Stimulated activated CD8-positive, alpha-beta memory T cell treated with anti-CD3 and anti-CD28 coated beads, Interleukin-15, amount 100 ng/mL, for 48 hours (primary cell): ENCODE measurements at regions not wholly inside any gene's neighbourhood (a gene's known extent, or its start where the extent isn't known, plus 50 kb on each side); places are given as distances from the start of the nearest gene placed in this dataset.

Experiments
- DNase-seq, 2 donors: peaks; one replicate each; pipeline ENCODE4 v3.0.0-alpha.2; 2020; ENCODE audit warnings: low read depth in 2 of 2

DNA sequence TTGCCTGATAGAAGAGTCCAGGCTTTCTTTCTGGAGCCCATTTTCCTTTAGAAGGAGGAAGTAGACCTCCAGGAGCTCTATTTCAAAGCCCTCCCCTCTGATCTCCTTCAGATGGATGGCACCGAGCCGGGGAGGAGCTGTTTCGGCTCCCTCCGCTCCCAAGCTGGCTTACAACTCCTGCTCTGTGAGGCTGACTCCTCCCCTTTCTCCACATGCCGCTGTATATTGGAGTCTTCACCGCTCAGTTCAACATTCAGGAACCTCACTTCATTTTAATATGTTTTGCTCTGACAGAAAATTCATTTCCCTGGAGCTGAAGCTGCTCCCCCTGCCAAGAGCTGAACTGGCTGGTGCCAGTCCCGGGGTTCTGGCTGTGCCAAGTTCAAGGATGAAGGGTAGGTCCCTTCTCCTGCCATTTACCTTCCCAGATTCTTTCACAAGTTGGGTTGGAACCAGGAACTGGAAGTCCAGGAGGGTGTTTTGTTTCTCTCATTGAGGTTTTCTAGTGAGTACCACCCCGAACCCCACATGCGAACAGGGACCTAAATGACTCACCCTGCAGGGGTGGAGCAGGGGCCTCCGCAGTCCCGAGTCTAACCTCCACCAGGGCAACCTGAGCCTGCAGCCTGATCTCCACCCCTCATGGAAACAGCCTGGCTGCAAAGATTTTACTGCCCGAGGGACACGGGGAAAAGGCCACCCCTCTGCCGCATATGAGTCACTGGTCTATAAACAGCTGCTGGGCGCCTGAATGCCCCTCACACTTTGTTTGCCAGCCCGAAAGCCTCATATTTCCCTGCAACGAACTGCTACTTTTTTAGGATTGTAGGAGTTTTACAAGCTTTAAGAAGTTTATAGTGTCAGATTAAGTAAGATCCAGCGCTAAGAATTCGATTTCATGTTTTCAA lies 68.6 kb upstream of the FOXA2 start:
- DNase-seq, result no peak

DNA sequence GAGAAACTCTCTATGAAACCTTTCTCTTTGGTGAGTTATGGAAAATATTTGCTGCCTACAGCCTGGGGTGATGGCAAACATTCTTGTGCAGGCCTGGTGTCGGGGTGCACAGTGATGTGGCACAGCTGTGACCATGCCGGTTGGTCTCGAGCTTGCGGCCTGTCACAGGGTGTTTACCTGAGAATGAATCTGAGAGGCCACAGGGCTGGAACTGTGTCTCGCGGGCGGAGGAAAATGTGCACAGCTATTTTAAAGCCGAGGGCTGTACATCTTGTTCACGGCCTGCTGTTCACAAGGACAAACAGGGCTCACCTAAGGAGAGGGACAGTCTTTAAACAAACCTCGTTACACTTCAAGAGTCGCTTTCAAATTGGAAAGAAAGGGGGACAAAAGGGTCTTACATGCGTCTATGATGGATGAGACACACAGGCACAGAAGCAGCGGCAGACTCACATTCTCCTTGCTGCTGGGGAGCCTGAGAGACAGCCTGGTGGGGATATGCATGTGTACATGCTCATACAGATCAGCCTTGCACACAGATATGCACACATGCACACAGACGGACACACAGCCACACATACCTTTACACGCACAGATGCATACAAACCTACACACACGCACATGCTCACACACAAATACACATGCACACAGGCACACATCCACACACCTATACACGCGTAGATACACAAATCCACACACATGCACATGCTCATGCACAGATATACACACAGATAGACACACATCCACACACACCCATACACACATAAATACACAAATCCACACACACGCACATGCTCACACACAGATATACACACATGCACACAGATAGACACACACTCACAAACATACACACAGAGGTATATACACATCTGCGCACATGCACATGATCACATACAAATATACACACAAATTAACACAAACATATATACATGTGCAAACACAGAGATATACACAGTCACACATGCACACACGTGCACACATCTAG lies 69.6 kb upstream of the FOXA2 start:
- no peak for DNase-seq

DNA sequence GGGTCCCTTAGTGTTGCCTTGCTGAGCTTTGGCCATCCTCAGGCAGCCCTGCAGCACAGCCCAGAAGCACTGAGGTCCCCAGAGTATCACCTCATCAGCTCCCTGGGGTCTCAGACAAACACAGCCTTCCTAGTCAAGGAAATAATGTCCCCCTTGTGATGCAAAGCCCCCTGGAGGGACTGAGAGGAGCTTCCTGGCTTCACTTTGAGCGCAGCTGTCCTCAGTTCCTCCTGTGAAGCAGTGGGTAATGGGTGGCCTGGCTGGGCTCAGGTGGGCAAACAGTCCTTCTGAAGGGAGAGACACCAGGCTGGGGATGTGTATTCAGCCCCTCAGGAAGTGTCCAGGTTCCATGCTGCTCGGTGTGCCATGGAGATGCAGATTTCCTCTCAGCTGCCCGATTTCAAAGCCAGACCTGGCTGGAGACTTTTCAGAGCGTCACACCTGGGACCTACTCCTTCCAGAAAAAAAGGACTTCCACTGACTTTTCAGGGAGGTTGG lies 79.2 kb upstream of the FOXA2 start:
- DNase-seq, result no peak

DNA sequence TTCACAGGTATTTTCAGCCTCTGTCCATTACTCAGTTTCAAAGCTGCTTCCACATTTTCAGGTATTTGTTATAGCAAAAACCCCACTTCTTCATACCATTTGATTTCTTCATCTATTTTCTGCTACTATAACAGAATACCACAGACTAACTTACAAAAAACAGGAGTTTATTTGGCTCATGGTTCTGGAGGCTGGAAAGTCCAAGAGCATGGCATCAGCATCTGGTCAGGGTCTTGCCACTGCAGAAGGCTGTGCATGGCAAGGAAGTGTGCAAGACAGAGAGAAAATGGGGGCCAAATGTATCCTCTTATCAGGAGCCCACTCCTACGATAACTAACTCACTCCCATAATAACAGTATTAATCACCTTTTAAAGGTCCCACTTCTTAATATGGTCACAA lies 82.8 kb upstream of the FOXA2 start:
- no peak for DNase-seq

DNA sequence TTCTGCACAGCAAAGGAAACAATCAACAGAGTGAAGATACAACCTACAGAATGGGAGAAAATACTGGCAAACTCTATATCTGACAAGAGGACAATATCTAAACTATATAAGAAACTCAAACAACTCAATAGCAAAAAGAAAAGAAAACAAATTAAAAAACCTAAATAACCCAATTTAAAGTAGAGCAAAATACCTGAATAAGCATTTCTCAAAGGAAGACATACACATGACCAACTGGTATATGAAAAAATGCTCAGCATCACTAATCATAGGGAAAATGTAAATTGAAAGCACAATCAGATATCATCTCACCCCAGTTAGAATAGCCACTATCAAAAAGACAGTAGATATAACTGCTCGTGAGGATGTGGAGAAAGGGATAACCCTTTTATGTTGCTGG lies 87.8 kb upstream of the FOXA2 start:
- DNase-seq, result no peak

DNA sequence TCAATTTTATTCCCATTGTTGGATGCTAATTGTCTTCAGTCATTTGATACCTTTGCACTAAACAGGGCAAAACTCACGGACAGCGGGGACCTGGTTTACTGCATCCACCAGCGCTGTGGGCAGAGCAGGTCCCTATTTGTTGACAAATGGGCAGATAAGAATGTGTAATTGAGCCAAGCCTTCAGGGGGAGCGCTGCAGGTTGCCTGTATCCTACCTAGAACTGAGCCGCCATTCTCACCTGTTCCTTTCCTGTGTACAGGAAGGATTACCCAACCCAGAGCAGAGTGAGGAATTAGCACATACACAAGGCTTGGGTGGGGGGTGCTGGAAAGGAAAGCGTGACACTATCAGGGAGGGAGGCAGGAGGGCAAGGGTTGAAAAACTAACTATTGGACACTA lies 89.1 kb upstream of the FOXA2 start:
- DNase-seq, result no peak

DNA sequence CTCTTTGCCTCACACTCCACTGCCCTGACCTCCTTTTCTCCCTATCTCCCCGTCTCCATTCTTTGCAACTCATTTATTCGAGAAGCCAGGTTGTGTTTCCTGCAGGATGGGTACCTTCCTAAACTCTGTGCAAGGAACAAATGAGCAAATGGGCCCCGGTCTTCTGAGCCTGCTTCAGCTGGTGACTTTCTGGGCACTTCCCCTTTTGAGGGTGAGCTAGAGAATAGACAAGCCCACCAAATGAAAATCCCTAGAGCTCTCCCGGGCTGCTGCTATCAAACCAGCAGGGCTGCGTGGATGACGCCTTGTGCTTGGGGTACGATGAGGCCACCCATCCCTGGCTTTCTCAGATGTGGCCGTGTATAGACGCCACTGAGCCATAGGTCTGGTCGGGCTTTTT lies 91.0 kb upstream of the FOXA2 start:
- DNase-seq, result no peak

DNA sequence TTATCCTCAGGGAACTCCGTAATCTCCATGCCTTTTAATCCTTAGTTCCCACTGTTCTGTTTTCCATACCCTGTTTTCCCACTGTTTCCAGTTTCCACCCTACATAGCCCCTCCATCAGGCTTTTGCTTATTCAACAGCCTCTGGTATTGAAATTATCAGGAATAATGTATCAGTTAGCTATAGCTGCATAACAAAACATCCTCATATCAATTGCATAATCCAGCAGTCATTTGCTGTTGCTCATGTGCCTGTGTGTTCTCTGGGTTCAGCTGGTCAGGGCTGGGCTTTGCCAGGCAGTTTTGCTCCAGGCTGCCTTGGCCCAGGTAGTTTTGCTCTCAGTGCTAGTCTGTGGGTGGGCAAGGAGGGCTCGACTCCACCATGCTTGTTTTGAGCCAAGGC lies 94.3 kb upstream of the FOXA2 start:
- DNase-seq, result no peak

DNA sequence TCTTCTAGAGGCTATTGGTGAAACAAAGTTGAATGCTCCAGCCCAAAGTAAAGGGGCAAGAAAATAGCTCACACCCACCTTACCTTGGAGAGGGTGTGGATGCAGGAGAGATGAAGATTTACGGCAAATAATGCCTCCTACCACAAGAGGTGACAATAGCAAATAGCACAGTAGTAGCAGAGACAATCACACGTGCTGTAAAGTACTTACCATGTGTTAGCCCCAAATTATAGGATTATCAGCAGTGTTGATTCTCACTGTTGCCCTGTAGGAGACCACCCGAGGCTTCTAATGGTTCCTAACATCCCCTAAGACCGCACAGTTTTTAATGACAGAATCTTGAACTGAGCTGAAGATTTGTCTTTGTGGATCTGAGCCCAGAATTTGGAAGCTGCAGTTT lies 94.8 kb upstream of the FOXA2 start:
- no peak for DNase-seq

DNA sequence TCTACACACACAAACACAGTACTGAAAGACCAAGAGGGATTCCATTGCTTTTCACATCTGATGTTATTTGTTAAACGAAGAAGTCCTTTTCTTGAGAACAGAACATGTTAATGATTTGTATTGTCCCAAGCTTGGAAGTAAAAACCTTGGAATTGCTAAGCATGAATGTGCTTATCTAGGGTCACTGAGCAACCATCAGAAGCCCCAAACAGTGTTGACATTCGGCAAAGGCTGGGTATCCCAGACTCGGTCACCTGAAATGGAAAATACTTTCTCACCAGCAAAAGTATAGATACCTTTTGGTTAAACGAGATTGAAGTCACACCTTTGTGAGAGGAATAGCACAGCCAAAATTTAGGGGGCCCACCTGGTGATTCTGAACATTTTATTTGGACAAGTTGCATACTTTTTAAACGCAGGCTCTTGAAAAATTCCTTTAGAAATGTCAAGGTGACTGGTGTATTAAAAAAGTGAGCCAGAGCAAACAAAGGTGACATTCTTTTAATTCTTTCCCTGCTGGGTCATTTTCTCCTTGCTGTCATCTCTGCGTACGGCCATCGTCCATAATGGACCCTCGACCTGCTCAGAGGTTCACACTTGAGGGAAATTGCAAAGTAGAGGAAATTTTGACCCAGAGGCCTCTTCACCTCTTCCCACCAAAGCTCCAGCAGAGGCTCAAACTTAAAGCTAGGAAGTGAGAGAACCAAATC lies 95.8 kb upstream of the FOXA2 start:
- DNase-seq, result no peak

DNA sequence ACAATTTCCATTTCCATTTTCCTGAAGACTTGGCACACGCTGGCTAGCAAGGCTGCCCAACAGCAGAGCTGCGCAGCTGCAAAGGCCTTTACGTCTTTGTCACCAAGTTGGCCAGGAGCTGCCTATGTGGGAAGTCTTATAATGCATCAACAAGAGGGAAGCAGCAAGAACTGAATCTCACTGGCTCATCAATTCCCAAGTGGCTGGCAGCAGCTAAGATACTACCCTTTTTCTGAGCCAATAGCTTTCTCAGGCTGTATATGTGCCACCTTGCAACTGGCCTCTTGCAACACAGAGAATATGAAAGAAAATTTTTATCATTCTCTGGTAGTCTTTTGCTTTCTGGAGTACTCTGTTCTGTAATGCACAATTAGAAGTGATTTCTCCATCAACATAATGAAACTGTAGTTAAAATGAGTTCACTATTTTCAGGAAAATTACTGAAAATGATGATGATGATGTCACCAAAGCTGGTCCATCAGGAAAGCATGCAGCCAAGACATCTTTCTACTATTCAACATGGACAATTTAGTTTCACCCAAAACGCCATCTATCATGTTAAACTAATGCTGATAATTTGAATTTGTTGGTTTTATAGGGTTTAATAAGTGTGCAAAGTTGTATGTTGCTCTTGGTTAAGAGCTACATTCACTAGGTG lies 97.3 kb upstream of the FOXA2 start:
- no peak for DNase-seq

DNA sequence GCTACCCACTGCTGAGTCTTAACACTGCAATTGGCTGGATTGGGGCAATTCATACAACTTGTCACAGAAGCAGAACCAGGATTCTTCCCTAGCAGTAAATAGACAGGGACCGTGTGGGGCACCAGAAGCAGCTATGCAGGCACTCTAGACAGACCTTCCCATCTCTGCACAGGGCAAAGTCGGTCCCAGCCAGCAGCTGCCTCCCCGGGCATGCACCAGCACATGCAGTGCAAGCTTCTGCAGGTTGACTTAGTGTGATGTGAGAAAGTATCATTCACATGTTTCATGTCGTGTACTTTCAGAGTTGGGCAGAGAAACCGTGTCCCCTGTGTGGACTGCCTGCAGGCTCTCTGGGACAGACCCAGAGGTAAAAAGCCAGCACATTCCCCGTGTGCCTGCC lies 98.0 kb upstream of the FOXA2 start:
- DNase-seq, result no peak

DNA sequence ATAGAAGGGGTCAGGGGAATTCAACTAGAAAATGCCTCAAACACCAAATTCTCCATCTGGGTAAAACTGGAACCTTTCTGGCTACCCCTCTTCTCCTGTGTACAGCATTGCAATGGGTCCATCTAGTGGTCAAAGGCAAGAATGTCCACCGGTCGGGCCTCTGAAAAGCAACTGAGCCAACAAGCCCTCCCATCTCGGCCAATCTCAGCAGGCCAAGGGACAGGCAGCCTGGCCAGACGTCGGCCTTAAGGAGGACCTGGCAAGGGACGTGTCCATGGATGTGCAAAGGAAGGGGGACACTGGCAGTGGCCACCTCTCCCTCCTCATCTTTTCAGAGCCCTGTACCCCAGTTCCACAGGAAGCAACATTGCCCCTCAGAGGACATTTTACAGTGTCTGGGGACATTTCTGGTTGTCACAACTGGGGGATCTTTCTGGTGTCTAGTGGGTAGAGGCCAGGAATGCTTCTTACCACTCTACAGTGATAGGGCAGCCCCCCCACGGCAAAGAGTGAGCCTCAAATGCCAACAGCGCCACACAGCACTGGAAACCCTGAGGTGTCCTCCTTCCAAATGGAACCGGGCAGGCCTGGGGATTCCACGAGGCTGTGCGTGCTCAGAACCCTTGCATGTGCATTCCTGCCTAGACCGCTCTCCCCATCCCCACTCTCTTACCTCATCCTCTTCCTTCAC lies 99.8 kb upstream of the FOXA2 start:
- peak in 1 of 2 donors; percentile 6 for DNase-seq

DNA sequence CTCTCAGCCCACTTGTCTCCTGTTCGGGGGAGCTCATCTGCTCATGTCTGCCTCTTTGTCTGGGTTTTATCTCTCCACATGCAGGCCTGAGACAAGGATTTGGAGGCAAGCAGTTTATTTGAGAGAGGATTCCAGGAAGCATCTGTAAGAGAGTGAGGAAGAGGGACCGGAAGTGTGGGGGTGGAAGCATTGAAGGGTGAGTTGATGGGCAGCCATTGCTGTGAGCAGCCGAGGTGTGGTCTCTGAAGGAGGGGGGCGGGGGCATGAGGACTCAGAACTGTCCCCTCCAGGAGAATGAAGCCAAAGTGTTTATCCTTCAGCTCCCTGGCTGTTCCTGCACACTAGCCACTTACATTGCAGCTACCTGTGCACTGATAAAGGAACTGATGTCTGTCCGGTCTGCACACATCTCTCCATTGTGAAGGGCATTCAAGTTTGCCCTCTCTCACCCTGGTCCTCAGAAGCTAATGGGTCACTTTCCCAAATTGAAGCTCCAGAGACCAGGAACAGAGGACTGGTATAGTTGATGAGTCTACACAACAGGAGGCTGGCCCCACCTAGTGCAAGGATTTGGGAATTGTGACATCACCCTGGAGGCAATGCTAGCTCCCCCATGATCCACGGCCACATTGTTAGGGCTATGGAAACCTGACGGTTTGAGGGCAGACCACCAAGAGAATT lies 100.5 kb upstream of the FOXA2 start:
- DNase-seq, result no peak

DNA sequence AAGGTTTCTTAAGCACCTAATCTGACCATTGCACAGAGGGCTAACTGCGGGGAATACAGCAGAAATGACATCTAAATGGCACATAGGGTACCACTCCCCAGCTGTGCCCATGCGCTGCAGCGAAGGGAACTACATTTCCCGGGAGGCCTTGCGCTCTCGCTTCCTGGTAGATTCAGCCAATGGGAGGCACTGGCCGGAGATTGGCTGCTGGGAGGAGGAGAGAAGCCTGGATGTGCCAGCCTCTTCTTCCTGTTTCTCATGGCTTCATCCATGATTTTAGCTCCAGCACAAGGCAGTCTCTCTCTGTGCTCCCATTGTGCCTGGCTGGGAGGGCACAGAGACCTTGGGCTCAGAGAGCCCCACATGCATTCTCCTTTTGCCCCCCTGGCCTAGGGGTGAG lies 101.7 kb upstream of the FOXA2 start:
- no peak for DNase-seq

DNA sequence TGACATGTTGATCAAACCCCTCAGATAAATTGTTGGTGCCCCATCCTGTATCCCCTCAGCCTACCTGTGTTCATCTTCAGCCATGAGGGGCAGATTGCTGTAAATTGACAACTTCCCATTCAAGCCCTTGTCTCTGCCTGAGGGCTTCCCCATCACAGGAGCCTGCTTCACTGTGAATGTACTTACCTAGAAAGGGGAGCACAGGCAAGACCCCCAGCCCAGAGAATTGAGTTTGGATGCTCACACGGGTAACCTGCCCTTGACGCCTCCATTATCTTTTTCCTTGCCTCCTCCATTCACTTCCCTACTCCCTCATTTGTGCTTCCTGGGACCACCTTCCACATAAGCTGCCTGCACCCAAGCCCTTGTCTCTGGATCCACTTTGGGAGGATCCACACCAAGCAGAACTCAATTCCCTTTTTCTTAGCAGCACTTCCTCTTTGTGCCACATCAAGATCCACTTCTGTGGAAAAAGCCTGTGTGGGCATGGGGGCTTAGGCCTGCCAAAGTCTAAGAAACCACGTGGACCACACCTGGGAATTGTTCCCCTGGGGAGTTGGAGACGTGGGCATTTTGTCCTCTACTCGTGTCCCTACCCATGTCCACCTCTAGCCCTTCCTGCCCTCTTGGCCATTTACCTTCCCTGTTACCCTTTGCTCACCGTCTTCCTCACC lies 103.4 kb upstream of the FOXA2 start:
- DNase-seq, result no peak

DNA sequence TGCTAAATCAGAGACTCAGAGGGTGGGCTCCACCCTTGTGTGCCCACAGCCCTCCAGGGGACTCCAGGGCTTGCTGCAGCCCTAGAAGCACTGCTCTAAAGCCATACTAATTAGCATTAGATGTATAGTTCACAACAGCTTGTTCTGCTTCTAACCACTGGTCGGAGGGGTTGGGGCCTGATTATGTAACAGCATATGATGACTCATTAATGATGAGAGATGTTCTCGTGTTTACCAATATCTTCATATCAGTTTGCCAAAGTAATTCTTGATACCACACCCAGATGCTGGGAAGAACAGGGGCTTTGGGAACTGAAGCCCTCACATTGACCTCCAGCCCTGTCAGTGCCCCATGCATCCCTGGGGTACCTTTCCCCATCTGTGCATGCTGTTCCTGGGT lies 104.1 kb upstream of the FOXA2 start:
- no peak for DNase-seq

DNA sequence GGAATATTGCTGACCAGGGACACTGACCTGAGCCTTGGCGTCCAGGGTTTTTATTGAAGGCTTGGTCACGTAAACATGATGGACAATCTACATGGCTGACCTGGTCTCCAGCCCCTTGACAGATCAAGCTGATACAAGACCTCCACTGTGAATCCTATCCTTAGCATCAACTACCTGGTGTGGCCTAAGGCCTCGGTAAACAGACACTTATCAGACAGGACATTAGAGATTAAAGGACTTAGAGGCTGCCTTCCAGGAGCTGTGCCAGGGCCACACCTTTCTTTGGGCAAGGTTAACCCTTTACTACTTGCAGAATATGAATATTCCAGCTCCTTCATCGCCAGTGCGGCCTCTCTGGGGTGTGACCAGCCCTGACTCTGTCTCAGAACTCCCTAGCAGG lies 104.9 kb upstream of the FOXA2 start:
- no peak for DNase-seq

DNA sequence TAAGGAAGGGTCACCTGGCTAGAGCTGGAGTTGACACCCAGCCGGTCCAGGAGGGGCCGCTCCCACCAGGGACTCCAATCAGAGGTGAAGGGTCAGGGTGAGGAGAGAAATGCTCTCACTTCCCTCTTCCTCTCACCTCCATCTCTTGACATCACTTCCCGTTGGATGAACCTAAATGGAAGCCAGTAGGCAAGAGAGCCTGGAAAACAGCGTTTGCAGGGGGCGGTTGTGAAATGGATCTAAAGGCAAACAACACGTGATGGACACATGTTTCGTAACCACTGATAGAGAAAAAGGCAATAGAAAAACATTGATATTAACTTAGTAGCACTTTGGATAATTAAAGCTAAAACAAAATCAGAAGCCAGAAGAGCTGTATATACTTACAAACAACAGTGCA lies 105.6 kb upstream of the FOXA2 start:
- DNase-seq, result no peak
